ENCODE measurements at regions not wholly inside any gene's neighbourhood (a gene's known extent, or its start where the extent isn't known, plus 50 kb on each side); places are given as distances from the start of the nearest gene placed in this dataset.

DNA sequence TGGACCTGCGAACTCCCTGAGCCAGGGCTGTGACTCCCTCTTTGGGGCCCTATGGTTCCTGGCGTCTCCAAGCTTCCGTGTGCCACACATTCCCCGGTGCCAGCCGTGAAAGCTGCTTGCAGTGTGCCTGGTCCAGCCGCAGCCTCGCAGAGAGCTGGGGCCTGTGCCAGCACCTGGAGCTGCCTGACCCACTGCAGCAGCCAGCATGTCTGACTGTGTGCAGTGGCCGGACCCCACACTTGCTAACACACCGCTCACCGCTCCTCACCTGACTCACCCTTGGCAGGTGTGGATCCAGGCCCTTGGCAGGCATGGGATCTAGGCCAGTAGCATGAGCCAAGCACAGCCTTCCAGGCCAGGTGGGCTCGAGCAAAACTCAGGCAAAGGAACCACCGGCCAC is 227.5 kb downstream of the OTOR start:
- Histone ChIP-seq H3K4me1 (ENCODE audit: control insufficient read depth, low read depth, low read length) (no peaks in the 10 kb centered on the region), H3K27ac (ENCODE audit: low read length) (no peak overlapping the region), H3K9ac (ENCODE audit: low read length) (no peak overlapping the region), H3K36me3 (ENCODE audit: control insufficient read depth, low read depth, low read length) (no peaks in the 10 kb centered on the region), H3K27me3 (ENCODE audit: control insufficient read depth, insufficient read depth, low read length) (no peaks in the 10 kb centered on the region), H3K4me3 (ENCODE audit: low read length) (no peak overlapping the region), H3K9me3 (ENCODE audit: control insufficient read depth, low read depth, low read length) (no peaks in the 10 kb centered on the region)

DNA sequence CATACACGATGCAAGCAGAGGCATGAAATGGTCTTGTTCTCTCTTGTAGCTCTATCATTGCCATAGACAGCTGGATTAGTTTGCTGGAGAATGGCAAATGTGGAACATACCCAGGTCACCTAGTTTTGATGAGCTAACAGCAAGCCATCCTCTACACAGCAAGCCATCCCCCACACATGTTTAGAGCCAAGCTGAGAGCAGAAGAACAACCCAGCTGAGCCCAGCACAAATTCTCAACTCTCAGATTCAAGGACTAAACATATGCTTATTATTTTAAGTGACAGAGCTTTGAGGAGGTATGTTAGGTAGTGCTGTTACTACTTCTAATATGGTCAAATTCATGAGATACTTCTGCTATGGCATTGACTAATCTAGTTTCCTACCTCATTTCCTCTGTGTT is 230.3 kb downstream of the OTOR start:
- no peaks in the 10 kb centered on the region for H3K36me3 ChIP-seq (ENCODE audit: control insufficient read depth, low read depth, low read length)
- H3K27me3 ChIP-seq (ENCODE audit: control insufficient read depth, insufficient read depth, low read length), result no peaks in the 10 kb centered on the region
- H3K9me3 ChIP-seq (ENCODE audit: control insufficient read depth, low read depth, low read length), result no peaks in the 10 kb centered on the region
- H3K4me1 ChIP-seq (ENCODE audit: control insufficient read depth, low read depth, low read length), result no peaks in the 10 kb centered on the region
- H3K9ac ChIP-seq (ENCODE audit: low read length), result no peak overlapping the region
- no peak overlapping the region for H3K27ac ChIP-seq (ENCODE audit: low read length)
- no peak overlapping the region for H3K4me3 ChIP-seq (ENCODE audit: low read length)

DNA sequence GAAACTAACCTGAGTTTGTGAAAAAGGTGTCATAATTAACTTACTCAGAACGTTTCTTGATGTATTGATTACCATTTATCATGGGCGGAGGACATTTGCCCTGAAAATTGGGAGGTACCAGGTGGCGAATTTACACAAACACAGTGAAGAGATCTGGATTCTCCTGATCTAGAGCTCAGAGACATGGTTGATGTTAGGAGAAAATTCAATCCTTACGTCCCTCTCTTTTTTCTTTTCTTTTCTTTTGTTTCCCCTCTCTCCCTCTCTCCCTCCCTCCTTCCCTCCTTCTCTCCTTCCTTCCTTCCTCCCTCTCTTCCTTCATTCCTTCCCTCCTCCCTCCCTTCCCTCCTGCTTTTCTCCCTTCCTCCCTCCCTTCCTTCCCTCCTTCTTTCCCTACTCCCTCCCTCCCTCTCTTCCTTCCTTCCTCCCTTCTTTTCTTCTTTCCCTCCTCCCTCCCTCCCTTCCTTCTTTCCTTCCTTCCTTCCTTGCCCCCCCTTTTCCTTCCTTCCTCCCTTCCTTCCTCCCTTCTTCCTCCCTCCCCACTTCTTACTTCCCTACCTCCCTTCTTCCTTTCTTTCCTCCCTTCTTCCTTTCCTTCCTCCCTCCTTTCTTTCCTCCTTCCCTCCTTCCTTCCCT is 234.1 kb downstream of the OTOR start:
- H3K9me3 ChIP-seq (ENCODE audit: control insufficient read depth, low read depth, low read length), result no peaks in the 10 kb centered on the region
- no peak overlapping the region for H3K9ac ChIP-seq (ENCODE audit: low read length)
- H3K27ac ChIP-seq (ENCODE audit: low read length), result no peak overlapping the region
- no peak overlapping the region for H3K4me3 ChIP-seq (ENCODE audit: low read length)
- H3K4me1 ChIP-seq (ENCODE audit: control insufficient read depth, low read depth, low read length), result no peaks in the 10 kb centered on the region
- no peaks in the 10 kb centered on the region for H3K36me3 ChIP-seq (ENCODE audit: control insufficient read depth, low read depth, low read length)
- H3K27me3 ChIP-seq (ENCODE audit: control insufficient read depth, insufficient read depth, low read length), result no peaks in the 10 kb centered on the region

DNA sequence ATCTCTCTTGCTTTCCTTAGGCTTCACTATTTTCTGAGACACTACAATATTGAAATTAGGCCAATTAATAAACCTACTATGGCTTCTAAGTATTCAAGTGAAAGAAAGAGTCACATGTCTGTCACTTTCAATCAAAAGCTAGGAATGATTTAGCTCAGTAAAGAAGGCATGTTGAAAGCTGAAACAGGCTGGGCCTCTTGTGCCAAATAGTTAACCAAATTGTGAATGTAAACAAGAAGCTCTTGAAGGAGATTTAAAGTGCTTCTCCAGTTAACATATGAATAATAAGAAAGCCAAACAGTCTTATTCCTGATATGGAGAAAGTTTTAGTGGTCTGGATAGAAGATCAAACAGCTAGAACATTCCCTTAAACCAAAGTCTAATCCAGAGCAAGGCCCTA is 236.3 kb downstream of the OTOR start:
- H3K9ac ChIP-seq (ENCODE audit: low read length), result no peak overlapping the region
- no peaks in the 10 kb centered on the region for H3K27me3 ChIP-seq (ENCODE audit: control insufficient read depth, insufficient read depth, low read length)
- no peaks in the 10 kb centered on the region for H3K36me3 ChIP-seq (ENCODE audit: control insufficient read depth, low read depth, low read length)
- no peak overlapping the region for H3K27ac ChIP-seq (ENCODE audit: low read length)
- H3K4me3 ChIP-seq (ENCODE audit: low read length), result no peak overlapping the region
- H3K9me3 ChIP-seq (ENCODE audit: control insufficient read depth, low read depth, low read length), result no peaks in the 10 kb centered on the region
- no peaks in the 10 kb centered on the region for H3K4me1 ChIP-seq (ENCODE audit: control insufficient read depth, low read depth, low read length)

DNA sequence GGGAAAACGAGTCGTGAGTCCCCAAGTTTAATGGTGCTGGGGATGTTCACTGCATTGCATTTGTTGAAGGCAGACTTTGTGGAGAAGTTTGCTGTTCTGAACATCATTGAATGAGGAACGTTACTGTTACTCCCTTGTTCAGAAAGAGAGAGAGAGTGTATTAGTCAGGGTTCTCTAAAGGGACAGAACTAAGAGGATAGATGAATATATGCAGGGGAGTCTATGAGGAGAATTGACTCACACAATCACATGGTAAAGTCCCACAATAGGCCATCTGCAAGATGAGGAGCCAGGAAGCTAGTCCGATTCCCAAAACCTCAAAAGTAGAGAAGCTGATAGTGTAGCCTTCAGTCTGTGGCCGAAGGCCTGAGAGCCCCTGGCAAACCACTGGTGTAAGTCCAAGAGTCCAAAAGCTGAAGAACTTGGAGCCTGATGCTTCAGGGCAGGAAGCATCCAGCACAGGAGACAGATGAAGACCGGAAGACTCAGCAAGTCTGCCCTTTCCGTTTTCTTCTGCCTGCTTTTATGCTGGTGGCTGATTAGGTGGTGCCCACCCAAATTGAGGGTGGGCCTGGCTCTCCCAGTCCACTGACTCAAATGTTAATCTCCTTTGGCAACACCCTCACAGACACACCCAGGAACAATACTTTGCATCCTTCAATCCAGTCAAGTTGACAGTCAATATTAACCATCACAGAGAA is 223.5 kb upstream of the PCSK2 start:
- no peaks in the 10 kb centered on the region for H3K27me3 ChIP-seq (ENCODE audit: control insufficient read depth, insufficient read depth, low read length)
- H3K4me1 ChIP-seq (ENCODE audit: control insufficient read depth, low read depth, low read length), result no peaks in the 10 kb centered on the region
- no peaks in the 10 kb centered on the region for H3K9me3 ChIP-seq (ENCODE audit: control insufficient read depth, low read depth, low read length)
- H3K27ac ChIP-seq (ENCODE audit: low read length), result no peak overlapping the region
- H3K4me3 ChIP-seq (ENCODE audit: low read length), result no peak overlapping the region
- no peak overlapping the region for H3K9ac ChIP-seq (ENCODE audit: low read length)
- no peaks in the 10 kb centered on the region for H3K36me3 ChIP-seq (ENCODE audit: control insufficient read depth, low read depth, low read length)

DNA sequence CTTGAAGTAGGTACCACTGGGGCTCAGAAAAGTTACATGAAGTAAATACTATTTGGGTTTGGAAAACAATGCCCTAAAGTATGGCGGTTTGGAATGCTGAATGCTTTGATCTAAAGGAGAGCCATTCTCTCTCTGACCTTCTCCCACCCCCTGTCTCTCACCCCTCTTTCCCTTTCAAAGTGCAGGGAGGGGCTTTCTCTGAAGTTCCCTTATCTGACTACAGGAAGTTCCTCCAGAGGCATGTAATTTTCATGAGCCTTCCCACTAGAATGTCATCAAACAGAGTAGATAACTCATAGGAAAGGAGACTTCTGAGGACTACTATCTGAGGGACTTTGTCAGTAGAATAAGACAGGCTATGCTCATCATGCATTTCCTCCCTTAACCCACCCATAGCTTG is 216.7 kb upstream of the PCSK2 start:
- no peaks in the 10 kb centered on the region for H3K4me1 ChIP-seq (ENCODE audit: control insufficient read depth, low read depth, low read length)
- H3K27ac ChIP-seq (ENCODE audit: low read length), result no peak overlapping the region
- no peaks in the 10 kb centered on the region for H3K27me3 ChIP-seq (ENCODE audit: control insufficient read depth, insufficient read depth, low read length)
- no peak overlapping the region for H3K4me3 ChIP-seq (ENCODE audit: low read length)
- H3K9me3 ChIP-seq (ENCODE audit: control insufficient read depth, low read depth, low read length), result no peaks in the 10 kb centered on the region
- no peak overlapping the region for H3K9ac ChIP-seq (ENCODE audit: low read length)
- H3K36me3 ChIP-seq (ENCODE audit: control insufficient read depth, low read depth, low read length), result no peaks in the 10 kb centered on the region

DNA sequence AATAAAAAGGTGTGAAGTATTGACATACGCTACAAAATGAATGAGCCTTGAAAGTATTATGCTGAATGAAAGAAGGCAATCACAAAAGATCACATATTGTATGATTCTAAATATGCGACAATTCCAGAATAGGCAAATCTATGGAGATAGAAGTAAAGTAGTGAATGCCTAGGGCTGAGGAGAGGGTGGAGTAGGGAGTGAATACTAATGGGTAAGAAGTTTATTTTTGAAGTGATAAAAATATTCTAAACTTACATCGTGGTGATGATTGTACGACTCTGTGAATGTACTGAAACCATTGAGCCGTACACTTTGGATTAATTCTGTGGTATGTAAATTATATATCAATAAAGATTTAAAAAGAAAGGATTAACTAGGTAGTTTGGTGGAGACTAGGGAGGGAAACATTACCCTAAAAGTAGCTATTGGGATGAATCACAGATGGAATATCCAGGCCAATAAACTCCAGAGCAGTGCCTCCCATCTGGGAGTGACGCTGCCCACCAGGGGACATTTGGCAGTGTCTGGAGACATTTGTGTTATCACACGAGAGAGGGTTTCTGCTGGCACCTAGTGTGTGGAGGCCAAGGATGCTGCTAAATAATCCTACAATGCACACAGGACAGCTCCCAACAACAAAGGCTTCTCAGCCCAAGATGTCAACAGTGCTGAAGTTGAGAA is 214.2 kb upstream of the PCSK2 start:
- Histone ChIP-seq H3K27ac (ENCODE audit: low read length) (no peak overlapping the region), H3K4me3 (ENCODE audit: low read length) (no peak overlapping the region), H3K27me3 (ENCODE audit: control insufficient read depth, insufficient read depth, low read length) (no peaks in the 10 kb centered on the region), H3K36me3 (ENCODE audit: control insufficient read depth, low read depth, low read length) (no peaks in the 10 kb centered on the region), H3K9me3 (ENCODE audit: control insufficient read depth, low read depth, low read length) (no peaks in the 10 kb centered on the region), H3K4me1 (ENCODE audit: control insufficient read depth, low read depth, low read length) (peaks cover 4% of the 10 kb centered on the region), H3K9ac (ENCODE audit: low read length) (no peak overlapping the region)

DNA sequence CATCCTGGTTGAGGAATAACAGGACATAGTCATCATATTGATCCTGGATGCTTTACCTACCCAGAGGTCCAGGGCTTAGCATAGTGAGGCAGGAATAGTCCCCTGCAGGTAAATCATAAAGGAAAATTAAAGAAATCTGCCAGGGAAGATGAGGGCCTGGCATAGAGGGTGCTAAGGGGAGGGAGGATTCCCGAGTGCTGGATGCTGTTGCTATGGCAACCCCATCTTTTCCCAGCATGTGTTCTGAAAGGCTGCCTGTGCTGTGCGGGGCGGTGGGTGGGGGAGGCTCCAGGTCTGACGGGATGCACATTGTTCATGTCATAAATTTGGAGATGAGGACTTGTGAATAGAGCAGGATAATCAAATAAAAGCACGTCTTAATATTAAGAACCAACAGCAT is 212.6 kb upstream of the PCSK2 start:
- Histone ChIP-seq H3K27me3 (ENCODE audit: control insufficient read depth, insufficient read depth, low read length) (no peaks in the 10 kb centered on the region), H3K9me3 (ENCODE audit: control insufficient read depth, low read depth, low read length) (no peaks in the 10 kb centered on the region), H3K4me1 (ENCODE audit: control insufficient read depth, low read depth, low read length) (peaks cover 4% of the 10 kb centered on the region), H3K9ac (ENCODE audit: low read length) (no peak overlapping the region), H3K27ac (ENCODE audit: low read length) (no peak overlapping the region), H3K36me3 (ENCODE audit: control insufficient read depth, low read depth, low read length) (no peaks in the 10 kb centered on the region), H3K4me3 (ENCODE audit: low read length) (no peak overlapping the region)

DNA sequence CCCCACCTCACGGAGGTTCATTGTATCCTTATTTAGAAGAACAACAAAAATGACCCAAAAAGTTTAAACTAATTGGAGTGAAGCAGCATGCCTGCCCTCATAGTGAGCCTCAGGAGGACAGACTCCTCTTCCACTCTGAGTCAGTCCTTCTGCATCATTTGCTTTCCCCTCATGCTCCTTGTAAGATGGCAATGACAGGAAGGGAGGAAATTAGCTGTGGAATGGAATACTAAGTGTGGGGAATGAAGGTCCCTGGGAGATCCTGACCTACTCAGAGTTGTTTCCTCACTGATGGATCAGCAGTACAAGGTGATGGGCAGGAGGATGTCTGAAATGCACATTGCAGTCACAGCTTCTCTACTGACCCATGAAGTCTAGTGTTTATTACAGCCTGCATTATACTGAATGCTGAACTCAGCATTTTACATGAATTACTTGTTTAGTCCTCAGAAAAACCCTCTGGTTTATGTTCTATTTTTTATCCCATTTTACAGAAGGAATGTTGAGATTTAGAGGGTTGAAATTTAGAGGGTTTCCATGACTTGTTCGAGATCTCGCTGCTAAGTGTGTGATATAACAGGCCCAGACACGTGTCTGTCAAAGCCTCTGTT is 212.0 kb upstream of the PCSK2 start:
- Histone ChIP-seq H3K9me3 (ENCODE audit: control insufficient read depth, low read depth, low read length) (no peaks in the 10 kb centered on the region), H3K4me3 (ENCODE audit: low read length) (no peak overlapping the region), H3K9ac (ENCODE audit: low read length) (no peak overlapping the region), H3K27me3 (ENCODE audit: control insufficient read depth, insufficient read depth, low read length) (no peaks in the 10 kb centered on the region), H3K36me3 (ENCODE audit: control insufficient read depth, low read depth, low read length) (no peaks in the 10 kb centered on the region), H3K27ac (ENCODE audit: low read length) (no peak overlapping the region), H3K4me1 (ENCODE audit: control insufficient read depth, low read depth, low read length) (peaks cover 4% of the 10 kb centered on the region)

DNA sequence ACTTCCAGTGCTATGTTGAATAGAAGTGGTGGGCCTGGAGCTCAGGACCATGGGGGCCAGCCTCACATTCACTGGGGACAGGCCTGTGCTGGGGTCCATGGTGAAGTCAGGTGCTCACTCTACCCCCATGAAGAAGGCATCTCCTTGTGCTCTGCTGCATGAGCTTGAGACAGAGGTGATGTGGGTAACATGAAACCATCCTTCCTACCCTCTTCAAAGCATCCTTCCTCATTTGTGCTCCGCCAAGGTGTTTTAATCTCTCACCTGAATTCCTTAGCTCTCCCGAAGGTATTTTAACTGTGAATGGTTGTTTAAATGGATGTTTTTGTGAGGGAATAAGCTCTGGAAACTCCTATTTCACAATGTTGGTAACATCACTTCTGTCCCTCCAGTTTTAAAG is 209.6 kb upstream of the PCSK2 start:
- H3K9me3 ChIP-seq (ENCODE audit: control insufficient read depth, low read depth, low read length), result no peaks in the 10 kb centered on the region
- no peak overlapping the region for H3K9ac ChIP-seq (ENCODE audit: low read length)
- H3K4me1 ChIP-seq (ENCODE audit: control insufficient read depth, low read depth, low read length), result peaks cover 4% of the 10 kb centered on the region
- no peaks in the 10 kb centered on the region for H3K36me3 ChIP-seq (ENCODE audit: control insufficient read depth, low read depth, low read length)
- no peak overlapping the region for H3K4me3 ChIP-seq (ENCODE audit: low read length)
- no peak overlapping the region for H3K27ac ChIP-seq (ENCODE audit: low read length)
- no peaks in the 10 kb centered on the region for H3K27me3 ChIP-seq (ENCODE audit: control insufficient read depth, insufficient read depth, low read length)

DNA sequence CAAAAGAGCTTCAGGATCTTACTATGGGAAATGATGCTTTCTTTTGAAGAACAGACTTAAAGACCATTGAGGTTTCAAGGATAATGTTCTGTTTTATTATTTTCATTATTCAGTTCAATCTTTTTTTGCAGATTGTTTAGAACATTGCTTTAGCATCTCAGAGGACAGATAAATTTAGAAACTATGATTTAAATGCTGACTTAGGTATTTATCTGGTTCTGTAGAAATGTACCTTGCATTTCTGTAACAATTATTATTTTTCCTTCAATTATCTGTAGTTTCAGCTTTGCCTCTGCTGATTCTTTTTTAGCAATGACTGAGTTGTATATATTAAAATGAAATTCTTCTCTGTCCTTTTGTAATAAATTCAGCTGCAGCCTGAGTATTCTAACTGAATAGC is 205.4 kb upstream of the PCSK2 start:
- Histone ChIP-seq H3K4me1 (ENCODE audit: control insufficient read depth, low read depth, low read length) (peaks cover 43% of the 10 kb centered on the region), H3K27ac (ENCODE audit: low read length) (no peak overlapping the region), H3K36me3 (ENCODE audit: control insufficient read depth, low read depth, low read length) (no peaks in the 10 kb centered on the region), H3K9ac (ENCODE audit: low read length) (no peak overlapping the region), H3K9me3 (ENCODE audit: control insufficient read depth, low read depth, low read length) (no peaks in the 10 kb centered on the region), H3K27me3 (ENCODE audit: control insufficient read depth, insufficient read depth, low read length) (no peaks in the 10 kb centered on the region), H3K4me3 (ENCODE audit: low read length) (no peak overlapping the region)
